Activated CD4-positive, alpha-beta T cell treated with anti-CD3 and anti-CD28 coated beads for 36 hours (primary cell): ENCODE measurements at regions not wholly inside any gene's neighbourhood (a gene's known extent, or its start where the extent isn't known, plus 50 kb on each side); places are given as distances from the start of the nearest gene placed in this dataset.

Source experiments
- ATAC-seq: fragments of 200-7000 bp; cut with Tn5 transposase; one replicate; pipeline ENCODE4 v1.10.0; 2021; ENCODE audit warnings: mild to moderate bottlenecking, moderate library complexity
- CTCF ChIA-PET: fragments of 350-600 bp; sonication (Branson Sonifier 250); formaldehyde crosslinking; loops from one replicate; lab custom pipeline; 2021; ENCODE audit warnings: antibody characterized with exemption; lab: Charles Lee
- POLR2A ChIA-PET: fragments of 350-600 bp; sonication (Branson Sonifier 250); formaldehyde crosslinking; loops from one replicate; lab custom pipeline; 2021; ENCODE audit warnings: antibody characterized with exemption, inconsistent platforms; lab: Charles Lee
- DNase-seq: peaks from one replicate; pipeline ENCODE4 v3.0.0-alpha.2; 2020
- H3K27ac Mint-ChIP-seq: one replicate; pipeline ENCODE4 v1.8.0; 2021; ENCODE audit warnings: mixed read lengths
- H3K27me3 Mint-ChIP-seq: one replicate; pipeline ENCODE4 v1.8.0; 2021; ENCODE audit warnings: mixed read lengths
- H3K36me3 Mint-ChIP-seq: one replicate; pipeline ENCODE4 v1.8.0; 2021; ENCODE audit warnings: low read depth, mixed read lengths
- H3K4me1 Mint-ChIP-seq: one replicate; pipeline ENCODE4 v1.8.0; 2021; ENCODE audit warnings: mixed read lengths
- H3K4me3 Mint-ChIP-seq: one replicate; pipeline ENCODE4 v1.8.0; 2021; ENCODE audit warnings: mild to moderate bottlenecking, moderate library complexity, mixed read lengths
- H3K9me3 Mint-ChIP-seq: one replicate; pipeline ENCODE4 v1.8.0; 2021; ENCODE audit warnings: low read depth, mixed read lengths
- intact Hi-C, 2 experiments: fragments of 100-400 bp; cut with DNase I in 1 of 2; cut with micrococcal nuclease in 1 of 2; formaldehyde crosslinking; loops; one replicate each; pipeline versions ENCODE4 v1.14.2 to v1.15.1; 2022 to 2024; cut with DNase I, micrococcal nuclease

GRCh38 chr7:28292834-28293526 is 112.4 kb upstream of the JAZF1 start:
- intact Hi-C loops = loop anchor here (1.0 to 2.0 kb wide), 8 partner anchors 36 to 256 kb away; no protein-coding TSS in a partner anchor

DNA sequence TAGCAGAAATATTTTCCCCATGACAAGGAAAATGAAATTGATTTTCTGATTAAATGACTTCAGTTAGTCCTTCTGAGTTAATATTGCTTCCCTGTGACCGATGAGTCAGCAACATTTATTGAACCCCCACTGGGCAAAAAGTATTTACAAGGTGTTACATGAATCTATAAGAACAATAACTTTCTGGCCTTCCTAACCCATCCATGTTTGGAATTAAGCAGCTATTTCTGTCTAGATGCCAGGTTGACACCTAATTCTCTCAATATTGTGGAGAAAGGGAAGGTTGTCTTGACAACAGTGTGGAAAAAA is 112.9 kb upstream of the JAZF1 start:
- ChIA-PET CTCF (no interaction called here), POLR2A (no interaction called here)
- DNase-seq = no peak
- no peak overlapping the region for H3K27ac Mint-ChIP-seq
- no peak overlapping the region for H3K4me3 Mint-ChIP-seq
- intact Hi-C loops = loop anchor here (1.0 to 2.0 kb wide), 6 partner anchors 35 to 257 kb away; no protein-coding TSS in a partner anchor
- no peaks in the 10 kb centered on the region for H3K9me3 Mint-ChIP-seq
- H3K27me3 Mint-ChIP-seq = peaks cover 19% of the 10 kb centered on the region
- H3K36me3 Mint-ChIP-seq = no peaks in the 10 kb centered on the region
- ATAC-seq = no peak
- peaks cover 22% of the 10 kb centered on the region for H3K4me1 Mint-ChIP-seq

More at GRCh38 chr7:28292834-28293526, 112.4 kb upstream of the JAZF1 start:
- ATAC-seq (peak; percentile 92), DNase-seq (peak; percentile 22)
- Mint-ChIP-seq H3K9me3 (no peaks in the 10 kb centered on the region), H3K4me3 (no peak overlapping the region), H3K36me3 (no peaks in the 10 kb centered on the region), H3K27ac (no peak overlapping the region), H3K27me3 (peaks cover 19% of the 10 kb centered on the region), H3K4me1 (peaks cover 21% of the 10 kb centered on the region)
- ChIA-PET CTCF (no interaction called here), POLR2A (interaction anchor here (1.0 kb wide), 1 partner anchor 141 kb away, joined by 8 read pairs; no protein-coding TSS in a partner anchor)

DNA sequence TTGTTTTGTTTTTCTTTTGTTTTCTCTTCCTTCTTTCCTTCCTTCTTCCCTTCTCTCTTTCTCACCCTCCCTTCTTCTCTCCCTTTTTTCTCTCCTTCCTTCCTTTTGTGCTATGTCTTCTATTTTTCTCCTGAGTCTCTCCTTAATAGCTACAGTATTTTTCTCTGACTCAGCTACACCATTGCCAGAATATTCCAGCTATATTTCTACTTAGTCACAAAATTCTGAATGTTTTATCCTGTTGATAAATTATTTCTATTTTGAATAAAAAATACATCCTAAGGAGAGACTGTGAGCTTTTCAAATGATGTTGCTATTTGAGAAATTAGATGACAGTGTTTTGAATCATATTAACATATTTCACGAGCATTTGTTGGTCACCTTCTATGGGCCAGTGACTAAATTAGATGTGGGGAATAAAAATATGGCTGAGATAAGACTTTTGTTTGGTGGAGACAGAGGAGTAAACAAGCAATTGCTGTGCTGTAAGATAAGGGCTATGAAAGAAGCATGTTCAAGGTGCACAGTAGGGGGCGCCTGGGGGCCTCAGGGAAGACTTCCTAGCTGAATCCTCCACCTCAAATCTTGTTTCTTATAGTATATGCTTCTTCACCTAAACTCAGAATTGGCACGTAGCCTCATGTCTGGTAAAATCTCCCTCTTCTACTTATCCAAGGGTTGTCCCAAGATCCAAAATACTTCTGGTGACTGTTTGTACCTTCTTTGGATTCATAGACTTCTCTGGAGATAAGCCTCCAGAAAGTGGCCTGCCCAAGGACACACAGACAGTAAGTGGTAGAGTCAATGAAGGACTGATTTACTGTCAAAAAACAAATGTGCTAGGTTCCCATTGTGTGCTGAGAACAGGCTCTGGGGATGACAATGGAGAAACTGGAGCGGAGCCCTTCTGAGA is 115.5 kb upstream of the CREB5 start:
- ChIA-PET POLR2A (no interaction called here), CTCF (interaction anchor here (0.6 to 1.7 kb wide), 17 partner anchors 9 to 199 kb away, joined by 3 to 5 read pairs (median 3); no protein-coding TSS in a partner anchor)
- no peak overlapping the region for H3K4me3 Mint-ChIP-seq
- intact Hi-C loops = loop anchor here (1.0 to 5.0 kb wide), 3 partner anchors 90 to 557 kb away; no protein-coding TSS in a partner anchor
- H3K4me1 Mint-ChIP-seq = peaks cover 20% of the 10 kb centered on the region
- no peaks in the 10 kb centered on the region for H3K36me3 Mint-ChIP-seq
- ATAC-seq (no peak), DNase-seq (peak; percentile 80)
- no peak overlapping the region for H3K27ac Mint-ChIP-seq
- peaks cover 17% of the 10 kb centered on the region for H3K27me3 Mint-ChIP-seq
- no peaks in the 10 kb centered on the region for H3K9me3 Mint-ChIP-seq

GRCh38 chr7:28297801-28298459 is 114.4 kb upstream of the CREB5 start:
- H3K9me3 Mint-ChIP-seq = no peaks in the 10 kb centered on the region
- intact Hi-C loops = loop anchor here (1.0 to 5.0 kb wide), 4 partner anchors 89 to 556 kb away; no protein-coding TSS in a partner anchor
- H3K27ac Mint-ChIP-seq = no peak overlapping the region
- ChIA-PET POLR2A (interaction anchor here (0.7 kb wide), 1 partner anchor 51 kb away, joined by 7 read pairs; no protein-coding TSS in a partner anchor), CTCF (interaction anchor here (0.7 to 1.7 kb wide), 7 partner anchors 15 to 777 kb away, joined by 3 to 5 read pairs (median 3); no protein-coding TSS in a partner anchor)
- no peak overlapping the region for H3K4me3 Mint-ChIP-seq
- peaks cover 9% of the 10 kb centered on the region for H3K4me1 Mint-ChIP-seq
- H3K36me3 Mint-ChIP-seq = no peaks in the 10 kb centered on the region
- DNase-seq = no peak
- peaks cover 15% of the 10 kb centered on the region for H3K27me3 Mint-ChIP-seq
- ATAC-seq = no peak

DNA sequence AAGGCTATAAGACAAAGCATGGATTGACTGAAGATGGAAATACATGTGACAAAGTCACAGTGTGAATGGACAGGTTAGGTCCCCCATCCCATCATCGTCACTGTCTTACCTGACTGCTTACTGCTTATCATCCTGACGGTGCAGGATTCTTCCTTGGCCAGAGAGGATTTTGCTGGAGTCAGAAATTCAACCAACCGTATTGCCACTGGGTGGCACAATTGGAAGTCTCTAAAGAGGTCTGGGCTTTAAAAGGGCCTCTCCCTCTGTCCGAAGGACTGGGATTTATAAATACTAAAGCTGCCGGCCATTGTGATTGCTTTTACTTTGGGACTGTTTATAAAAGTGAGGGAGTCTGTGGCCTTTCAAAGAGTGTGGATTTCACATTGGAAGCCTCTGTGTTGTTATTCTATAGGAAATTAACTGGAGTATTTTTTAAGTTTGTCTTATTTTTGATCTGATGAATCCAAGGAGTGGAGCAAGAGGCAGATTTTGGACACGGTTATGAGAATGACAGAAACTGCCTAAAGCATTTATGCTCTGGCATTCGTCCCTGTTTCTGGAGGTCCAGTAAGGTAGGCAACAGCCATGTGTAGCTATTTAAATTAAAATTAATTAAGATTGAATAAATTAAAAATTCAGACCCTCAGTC is 113.3 kb upstream of the CREB5 start:
- Mint-ChIP-seq H3K27ac (no peak overlapping the region), H3K4me3 (no peak overlapping the region), H3K9me3 (no peaks in the 10 kb centered on the region), H3K4me1 (peaks cover 2% of the 10 kb centered on the region), H3K36me3 (no peaks in the 10 kb centered on the region), H3K27me3 (peaks cover 14% of the 10 kb centered on the region)
- DNase-seq = peak; percentile 19
- CTCF ChIA-PET = interaction anchor here (0.8 kb wide), 1 partner anchor 56 kb away, joined by 4 read pairs; no protein-coding TSS in a partner anchor
- intact Hi-C loops = loop anchor here (1.0 to 5.0 kb wide), 4 partner anchors 88 to 553 kb away; no protein-coding TSS in a partner anchor
- ATAC-seq = no peak
- POLR2A ChIA-PET = no interaction called here

GRCh38 chr7:28299556-28299955 is 112.8 kb upstream of the CREB5 start:
- Mint-ChIP-seq H3K36me3 (no peaks in the 10 kb centered on the region), H3K4me3 (no peak overlapping the region), H3K27me3 (peaks cover 13% of the 10 kb centered on the region), H3K4me1 (peaks cover 2% of the 10 kb centered on the region), H3K27ac (no peak overlapping the region), H3K9me3 (no peaks in the 10 kb centered on the region)
- CTCF ChIA-PET = interaction anchor here (0.8 kb wide), 1 partner anchor 55 kb away, joined by 4 read pairs; no protein-coding TSS in a partner anchor
- DNase-seq (no peak), ATAC-seq (no peak)
- intact Hi-C loops = loop anchor here (1.0 to 5.0 kb wide), 4 partner anchors 88 to 553 kb away; no protein-coding TSS in a partner anchor
- POLR2A ChIA-PET = no interaction called here

DNA sequence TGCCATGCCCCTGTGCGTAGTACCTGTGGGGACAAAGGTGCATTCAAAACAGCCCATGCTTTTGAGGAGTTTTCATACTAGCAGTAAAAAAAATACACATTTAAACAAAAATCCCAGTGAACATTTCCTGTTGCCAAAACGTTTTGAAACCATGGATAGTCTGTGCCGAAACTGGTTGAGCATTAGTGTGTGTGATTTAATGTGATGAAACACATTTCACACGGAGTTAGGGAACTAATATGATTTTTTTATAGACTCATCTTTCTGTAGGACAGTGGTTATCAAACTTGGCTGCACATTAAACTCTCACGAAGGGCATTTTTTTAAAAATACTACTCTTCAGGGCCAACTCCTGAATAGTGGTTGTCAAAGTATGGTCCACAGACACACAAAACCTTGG is 111.8 kb upstream of the CREB5 start:
- CTCF ChIA-PET = no interaction called here
- peaks cover 2% of the 10 kb centered on the region for H3K4me1 Mint-ChIP-seq
- H3K27ac Mint-ChIP-seq = no peak overlapping the region

GRCh38 chr7:28301148-28301641 is 111.1 kb upstream of the CREB5 start:
- no peak for ATAC-seq

More for the DNA sequence above, 111.8 kb upstream of the CREB5 start:
- no peak for ATAC-seq
- POLR2A ChIA-PET = no interaction called here
- intact Hi-C loops = no loop called here
- Mint-ChIP-seq H3K36me3 (no peaks in the 10 kb centered on the region), H3K9me3 (no peaks in the 10 kb centered on the region), H3K27me3 (peaks cover 11% of the 10 kb centered on the region), H3K4me3 (no peak overlapping the region)
- no peak for DNase-seq

DNA sequence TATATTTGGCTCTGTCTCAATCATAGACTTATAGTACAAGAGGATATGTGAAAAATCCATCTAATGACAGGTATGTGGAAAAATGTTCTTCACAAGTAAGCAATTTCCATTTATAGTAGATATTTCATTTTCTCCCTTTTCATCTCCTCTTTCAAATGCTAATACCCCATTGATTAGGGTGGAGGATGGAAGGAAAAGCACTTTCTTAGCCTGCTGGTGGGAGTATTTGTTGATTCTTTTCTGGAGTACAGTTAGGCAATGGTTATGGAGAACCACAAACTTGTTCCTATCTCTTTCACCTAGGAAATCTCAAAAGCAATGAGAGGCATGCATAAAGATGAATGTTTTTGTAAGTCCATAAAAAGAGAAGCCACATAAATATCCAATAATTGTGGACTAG is 108.0 kb upstream of the CREB5 start:
- no peaks in the 10 kb centered on the region for H3K9me3 Mint-ChIP-seq
- no peaks in the 10 kb centered on the region for H3K36me3 Mint-ChIP-seq
- no peak overlapping the region for H3K27ac Mint-ChIP-seq
- CTCF ChIA-PET = no interaction called here
- H3K4me3 Mint-ChIP-seq = no peak overlapping the region
- POLR2A ChIA-PET = no interaction called here
- H3K27me3 Mint-ChIP-seq = peaks cover 5% of the 10 kb centered on the region
- DNase-seq (no peak), ATAC-seq (no peak)
- H3K4me1 Mint-ChIP-seq = no peaks in the 10 kb centered on the region
- intact Hi-C loops = no loop called here

More at GRCh38 chr7:28301148-28301641, 111.1 kb upstream of the CREB5 start:
- peaks cover 5% of the 10 kb centered on the region for H3K27me3 Mint-ChIP-seq
- H3K36me3 Mint-ChIP-seq = no peaks in the 10 kb centered on the region
- no peaks in the 10 kb centered on the region for H3K9me3 Mint-ChIP-seq
- intact Hi-C loops = no loop called here
- DNase-seq = no peak
- CTCF ChIA-PET = interaction anchor here (0.8 to 1.6 kb wide), 4 partner anchors 12 to 63 kb away, joined by 3 to 5 read pairs (median 4); no protein-coding TSS in a partner anchor
- POLR2A ChIA-PET = no interaction called here
- H3K27ac Mint-ChIP-seq = no peak overlapping the region
- H3K4me3 Mint-ChIP-seq = no peak overlapping the region
- H3K4me1 Mint-ChIP-seq = peaks cover 2% of the 10 kb centered on the region

DNA sequence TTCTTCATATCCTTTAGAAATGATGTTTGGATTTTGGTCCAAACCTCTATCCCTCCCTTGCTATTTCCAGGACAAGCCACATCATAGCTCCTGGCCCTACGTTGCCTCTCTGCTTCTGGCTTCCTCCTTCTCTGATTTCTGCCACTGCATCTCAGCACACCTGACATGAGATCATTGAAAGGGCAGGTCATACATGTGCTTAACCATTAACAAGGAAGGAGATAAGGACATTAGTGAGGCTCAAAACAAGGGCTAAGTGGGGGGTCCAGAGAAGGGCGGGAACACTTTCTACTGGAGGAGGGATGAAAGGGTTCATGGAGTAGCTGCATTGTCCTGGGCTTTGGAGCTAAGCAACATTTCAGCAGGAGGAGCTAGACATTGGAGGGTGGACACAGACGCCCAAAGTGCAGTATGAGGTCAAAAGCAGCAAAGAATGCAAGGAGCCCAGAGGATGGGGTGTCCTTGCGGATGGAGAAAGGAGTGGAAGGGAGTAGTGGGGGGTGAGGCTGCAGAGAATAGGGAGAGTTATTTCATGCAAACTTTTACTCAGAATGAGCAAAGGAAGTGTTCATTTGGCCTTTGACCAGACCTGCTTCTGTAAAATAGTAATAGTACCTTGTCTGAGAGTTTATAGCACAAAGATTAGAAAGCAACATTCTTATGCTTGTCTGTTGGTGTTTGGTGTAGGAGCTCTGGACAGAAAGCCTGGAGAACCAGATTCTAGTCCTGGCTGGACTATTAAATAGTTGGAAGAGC is 102.4 kb upstream of the CREB5 start:
- Mint-ChIP-seq H3K27me3 (peaks cover 29% of the 10 kb centered on the region), H3K4me1 (no peaks in the 10 kb centered on the region), H3K9me3 (no peaks in the 10 kb centered on the region), H3K27ac (no peak overlapping the region), H3K36me3 (no peaks in the 10 kb centered on the region), H3K4me3 (no peak overlapping the region)
- no peak for DNase-seq
- POLR2A ChIA-PET = no interaction called here
- no peak for ATAC-seq
- intact Hi-C loops = no loop called here
- CTCF ChIA-PET = interaction anchor here (1.0 to 1.1 kb wide), 2 partner anchors 8 to 232 kb away, joined by 3 to 4 read pairs; no protein-coding TSS in a partner anchor
